NT2/D1 (cell line): ENCODE measurements at regions not wholly inside any gene's neighbourhood (a gene's known extent, or its start where the extent isn't known, plus 50 kb on each side); places are given as distances from the start of the nearest gene placed in this dataset.

Source experiments
- DNase-seq: peaks from one replicate; pipeline ENCODE4 v3.0.0-alpha.2; 2011; ENCODE audit warnings: low read depth, low spot score
- H3K27me3 ChIP-seq: 2 replicates; pipeline ENCODE4 v1.6.0; 2011; ENCODE audit warnings: mild to moderate bottlenecking; ENCODE audit not compliant: insufficient read length, insufficient read depth
- H3K36me3 ChIP-seq: 2 replicates; pipeline ENCODE4 v1.6.1; 2011; ENCODE audit warnings: mild to moderate bottlenecking, low read length, mixed read lengths; ENCODE audit not compliant: insufficient read depth, insufficient read length
- H3K4me1 ChIP-seq: 2 replicates; pipeline ENCODE4 v1.5.1; 2011; ENCODE audit not compliant: insufficient read depth, insufficient read length
- H3K4me3 ChIP-seq: 2 replicates; pipeline ENCODE4 v1.5.1; 2011; ENCODE audit warnings: low read depth; ENCODE audit not compliant: insufficient read length
- H3K9ac ChIP-seq: 2 replicates; pipeline ENCODE4 v1.6.0; 2011; ENCODE audit warnings: low read depth; ENCODE audit not compliant: insufficient read length
- H3K9me3 ChIP-seq: 2 replicates; pipeline ENCODE4 v1.5.1; 2011; ENCODE audit warnings: mild to moderate bottlenecking, low read length; ENCODE audit not compliant: insufficient read depth
- SUZ12 ChIP-seq: IDR thresholded peaks from 2 replicates; pipeline ENCODE4 v1.6.1; 2011; ENCODE audit not compliant: insufficient read length, insufficient read depth; ENCODE audit errors: extremely low read depth
- YY1 ChIP-seq: IDR thresholded peaks from 2 replicates; pipeline ENCODE4 v1.6.1; 2011; ENCODE audit not compliant: insufficient read length, insufficient read depth
- ZNF274 ChIP-seq: IDR thresholded peaks from 2 replicates; pipeline ENCODE4 v1.6.1; 2011; ENCODE audit warnings: mild to moderate bottlenecking, low read depth, low read length

DNA sequence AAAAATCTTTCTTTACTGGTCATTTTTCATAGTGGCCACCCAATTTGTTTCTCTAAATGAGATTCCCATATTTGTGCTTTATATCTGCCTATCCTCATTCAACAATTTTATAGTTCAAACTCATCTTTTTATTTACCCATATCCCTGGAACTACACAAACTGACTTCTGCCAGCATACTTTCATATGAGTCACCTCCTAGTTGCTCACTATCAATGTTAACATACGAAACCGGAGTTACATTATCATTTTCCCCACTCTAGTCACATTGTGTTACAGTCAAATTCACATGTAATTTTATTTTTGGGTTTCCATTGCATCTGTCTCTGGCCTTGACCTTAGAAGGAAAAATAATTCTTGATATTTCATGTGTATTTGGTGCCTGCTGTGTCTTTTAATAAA lies 499.4 kb downstream of the MAFB start:
- Histone ChIP-seq H3K27me3 (no peaks in the 10 kb centered on the region), H3K9ac (no peak overlapping the region), H3K9me3 (no peaks in the 10 kb centered on the region), H3K36me3 (no peaks in the 10 kb centered on the region), H3K4me3 (no peak overlapping the region), H3K4me1 (no peaks in the 10 kb centered on the region)
- no peak for TF ChIP-seq YY1
- no peak for TF ChIP-seq ZNF274
- no peak for TF ChIP-seq SUZ12
- no peak for DNase-seq

DNA sequence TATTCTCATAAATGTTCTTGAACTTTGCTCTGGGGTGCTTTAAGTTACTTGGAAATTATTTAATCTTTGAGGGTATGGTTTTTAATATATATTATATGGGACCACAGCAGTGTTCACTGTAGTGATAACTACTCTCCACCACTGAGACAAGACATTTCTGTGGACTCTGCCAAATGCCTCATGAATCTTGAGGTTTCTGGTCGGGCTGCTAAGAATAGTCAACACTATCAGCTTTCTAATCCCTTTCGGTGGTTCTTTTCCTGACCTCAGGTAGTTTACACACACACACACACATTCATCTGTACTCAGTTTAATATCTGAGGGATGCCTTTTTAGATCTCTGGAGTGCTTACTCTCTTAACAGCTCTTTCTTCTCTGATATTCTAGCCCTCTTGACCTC lies 500.7 kb downstream of the MAFB start:
- Histone ChIP-seq H3K4me3 (no peak overlapping the region), H3K9ac (no peak overlapping the region), H3K27me3 (no peaks in the 10 kb centered on the region), H3K9me3 (no peaks in the 10 kb centered on the region), H3K4me1 (no peaks in the 10 kb centered on the region), H3K36me3 (no peaks in the 10 kb centered on the region)
- TF ChIP-seq YY1: no peak
- TF ChIP-seq ZNF274: no peak
- no peak for TF ChIP-seq SUZ12
- no peak for DNase-seq

DNA sequence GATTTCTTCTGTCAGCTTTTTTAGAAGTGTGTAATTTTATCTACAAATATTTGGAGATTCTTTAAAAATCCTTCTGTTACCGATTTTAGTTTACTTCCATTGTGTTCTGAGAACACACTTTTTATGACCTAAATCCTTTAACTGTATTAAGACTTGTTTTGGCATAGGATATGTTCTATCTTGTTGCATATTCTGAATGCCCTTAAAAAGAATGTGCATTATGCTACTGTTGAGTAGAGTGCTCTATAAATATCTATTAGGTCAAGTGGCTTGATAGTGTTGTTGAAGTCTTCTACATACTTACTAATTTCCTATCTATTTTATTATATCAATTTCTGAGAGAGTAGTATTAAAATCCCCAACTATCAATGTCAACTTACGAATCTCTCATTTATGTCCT lies 502.2 kb downstream of the MAFB start:
- Histone ChIP-seq H3K36me3 (no peaks in the 10 kb centered on the region), H3K27me3 (no peaks in the 10 kb centered on the region), H3K9ac (no peak overlapping the region), H3K9me3 (no peaks in the 10 kb centered on the region), H3K4me1 (no peaks in the 10 kb centered on the region), H3K4me3 (no peak overlapping the region)
- no peak for TF ChIP-seq SUZ12
- no peak for TF ChIP-seq YY1
- TF ChIP-seq ZNF274: no peak
- DNase-seq: no peak

- no peak overlapping the region for H3K9ac ChIP-seq
- H3K27me3 ChIP-seq: no peaks in the 10 kb centered on the region
- TF ChIP-seq SUZ12 (no peak), ZNF274 (no peak), YY1 (no peak)
- no peaks in the 10 kb centered on the region for H3K4me1 ChIP-seq
- no peaks in the 10 kb centered on the region for H3K36me3 ChIP-seq
- H3K4me3 ChIP-seq: no peak overlapping the region
- H3K9me3 ChIP-seq: no peaks in the 10 kb centered on the region
- no peak for DNase-seq
Measured at GRCh38 chr20:40181676-40182075, 507.4 kb downstream of the MAFB start.

- Histone ChIP-seq H3K27me3 (no peaks in the 10 kb centered on the region), H3K4me1 (no peaks in the 10 kb centered on the region), H3K36me3 (no peaks in the 10 kb centered on the region), H3K4me3 (no peak overlapping the region), H3K9ac (no peak overlapping the region), H3K9me3 (no peaks in the 10 kb centered on the region)
- TF ChIP-seq ZNF274: no peak
- no peak for TF ChIP-seq YY1
- no peak for TF ChIP-seq SUZ12
- DNase-seq: no peak
Measured at GRCh38 chr20:40176098-40176841, 512.8 kb downstream of the MAFB start.

DNA sequence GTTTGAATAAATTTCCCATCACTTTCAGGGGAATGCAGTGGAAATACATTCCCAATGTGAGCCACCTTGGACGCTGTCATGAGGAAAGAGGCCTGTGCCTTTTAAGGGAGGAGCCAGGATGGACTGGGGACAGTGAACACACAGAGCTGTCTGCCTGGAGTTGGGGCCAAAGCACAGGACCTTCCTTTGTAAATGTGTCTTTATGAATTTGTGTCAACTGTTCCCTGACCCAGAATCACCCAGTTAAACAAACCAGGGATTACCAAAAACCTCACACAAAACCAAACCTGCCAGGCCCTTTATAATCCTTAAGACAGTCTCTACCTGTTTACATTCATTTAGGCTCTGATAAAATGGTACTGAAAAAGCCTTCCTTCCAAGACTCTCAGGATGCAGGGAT lies 513.7 kb downstream of the MAFB start:
- Histone ChIP-seq H3K36me3 (no peaks in the 10 kb centered on the region), H3K27me3 (no peaks in the 10 kb centered on the region), H3K4me3 (no peak overlapping the region), H3K9ac (no peak overlapping the region), H3K4me1 (no peaks in the 10 kb centered on the region), H3K9me3 (no peaks in the 10 kb centered on the region)
- DNase-seq: no peak
- TF ChIP-seq ZNF274 (no peak), SUZ12 (no peak), YY1 (no peak)

DNA sequence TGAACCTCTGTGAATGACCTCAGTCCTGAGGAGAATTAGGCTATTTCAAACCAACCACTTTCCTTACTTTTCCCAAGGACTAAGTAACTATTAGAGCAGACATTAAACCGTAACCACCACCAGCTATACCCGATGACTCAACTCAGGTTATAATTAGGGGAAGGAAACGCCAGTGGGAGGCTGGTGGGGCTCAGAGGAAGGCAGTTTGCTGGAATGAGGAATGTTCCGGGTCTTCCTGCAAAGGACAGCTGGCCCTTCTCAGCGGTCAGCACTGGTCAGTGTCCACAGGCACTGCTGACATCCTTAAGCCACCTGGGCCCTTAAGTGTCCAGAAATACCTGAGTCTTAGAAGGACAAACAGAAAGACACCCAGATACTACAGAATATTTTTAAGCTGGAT lies 515.2 kb downstream of the MAFB start:
- H3K9me3 ChIP-seq: no peaks in the 10 kb centered on the region
- no peaks in the 10 kb centered on the region for H3K36me3 ChIP-seq
- H3K4me3 ChIP-seq: no peak overlapping the region
- no peaks in the 10 kb centered on the region for H3K4me1 ChIP-seq
- TF ChIP-seq YY1 (no peak), ZNF274 (no peak), SUZ12 (no peak)
- no peak for DNase-seq
- no peaks in the 10 kb centered on the region for H3K27me3 ChIP-seq
- H3K9ac ChIP-seq: no peak overlapping the region
